ENCODE measurements at regions not wholly inside any gene's neighbourhood (a gene's known extent, or its start where the extent isn't known, plus 50 kb on each side); places are given as distances from the start of the nearest gene placed in this dataset.

- WGBS (ENCODE audit: insufficient coverage, low coverage, missing lambda C conversion rate), result 11% methylated on average over 4 of the region's 4 CpGs
- in situ Hi-C loops (cut with MboI), result no loop called here
Observed at GRCh38 chr6:140893432-140893831, 1239.3 kb upstream of the GJE1 start.

DNA sequence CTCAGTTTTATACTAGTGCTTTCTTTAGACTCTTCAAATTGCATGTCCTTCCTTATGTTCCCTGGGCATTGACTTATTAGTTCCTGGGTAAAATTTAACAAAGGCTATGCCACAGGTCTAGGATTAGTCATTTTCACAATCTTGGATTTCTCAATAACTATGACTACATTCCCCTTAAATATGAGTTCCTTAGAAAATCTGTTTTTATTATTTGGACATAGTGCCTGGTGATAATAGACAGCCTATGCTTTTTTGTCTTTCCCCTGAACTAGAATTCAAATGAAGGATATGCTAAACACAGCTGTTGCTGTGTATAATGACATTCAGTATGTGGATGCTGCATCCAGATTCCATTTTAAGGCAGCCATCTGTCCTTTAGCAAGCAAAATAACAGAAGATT, 1252.8 kb upstream of the GJE1 start:
- Histone ChIP-seq H4K20me1 (replicated peaks; ENCODE audit: control insufficient read depth, insufficient read depth, low read length) (no peaks in the 10 kb centered on the region), H3K36me3 (ENCODE audit: control insufficient read depth, insufficient read depth, low read length) (no peaks in the 10 kb centered on the region), H3K4me2 (ENCODE audit: insufficient read depth, low read length) (no peak overlapping the region), H3K9me1 (ENCODE audit: control insufficient read depth, insufficient read depth, low read length) (no peaks in the 10 kb centered on the region), H3K9ac (ENCODE audit: insufficient read depth in 1 of 2, low read depth in 2 of 2, low read length in 2 of 2) (no peak overlapping the region), H2AFZ (ENCODE audit: low read depth, low read length) (no peak overlapping the region), H3K9me3 (replicated peaks; ENCODE audit: control insufficient read depth, insufficient read depth, low read depth, low read length) (no peaks in the 10 kb centered on the region), H3K27ac (ENCODE audit: extremely low read depth, low read depth, low read length) (no peak overlapping the region), H3K4me3 (no peak overlapping the region), H3K79me2 (ENCODE audit: control insufficient read depth, insufficient read depth, low read length) (no peaks in the 10 kb centered on the region), H3K27me3 (ENCODE audit: control insufficient read depth in 2 of 2, insufficient read depth in 2 of 2, low read length in 2 of 2) (no peaks in the 10 kb centered on the region), H3K4me1 (replicated peaks in 1 of 2; ENCODE audit: control insufficient read depth in 2 of 2, insufficient read depth in 2 of 2, low read length in 2 of 2) (no peaks in the 10 kb centered on the region)
- no TSS peak for BruUV-seq (replicated peaks)
- ChIA-PET CTCF (ENCODE audit: low intra/inter-chr PET ratio) (no interaction called here), POLR2A (no interaction called here)
- in situ Hi-C loops (cut with MboI), result no loop called here
- ATAC-seq, result no peak
- FAIRE-seq, result no peak
- no peak for DNase-seq (ENCODE audit: extremely low read depth in 1 of 4, low spot score in 3 of 4)
- intact Hi-C loops (cut with micrococcal nuclease), result no loop called here
- TF ChIP-seq ZC3H8 (IDR thresholded peaks at IDR 0.05) (no peak), RBM15 (IDR thresholded peaks at IDR 0.05; ENCODE audit: insufficient read depth, low read length) (no peak), SUPT5H (IDR thresholded peaks at IDR 0.05) (no peak), BHLHE40 (IDR thresholded peaks at IDR 0.05; ENCODE audit: low read length) (no peak), IFI16 (CRISPR knock-in tag; IDR thresholded peaks at IDR 0.05) (no peak), MLX (CRISPR knock-in tag; conservative IDR thresholded peaks at IDR 0.05) (no peak), BRF1 (IDR thresholded peaks at IDR 0.05; ENCODE audit: borderline replicate concordance, extremely low read depth, insufficient read length) (no peak), ZBTB33 (CRISPR knock-in tag; IDR thresholded peaks at IDR 0.05) (no peak), E2F3 (CRISPR knock-in tag; IDR thresholded peaks at IDR 0.05) (no peak), EWSR1 (IDR thresholded peaks at IDR 0.05; ENCODE audit: borderline replicate concordance, low read depth, partially characterized antibody) (no peak)

More at GRCh38 chr6:140893432-140893831, 1239.3 kb upstream of the GJE1 start:
- Histone ChIP-seq H3K9me3 (replicated peaks; ENCODE audit: control insufficient read depth, insufficient read depth, low read depth, low read length) (0 out of 2 replicates have a peak, but pooled peaks cover 1% of the 10 kb centered on the region), H3K9me1 (ENCODE audit: control insufficient read depth, insufficient read depth, low read length) (no peaks in the 10 kb centered on the region), H3K36me3 (ENCODE audit: control insufficient read depth, insufficient read depth, low read length) (peaks cover 16% of the 10 kb centered on the region; the same call in 2 of the 3 replicates), H4K20me1 (replicated peaks; ENCODE audit: control insufficient read depth, insufficient read depth, low read length) (no peaks in the 10 kb centered on the region), H2AFZ (ENCODE audit: low read depth, low read length) (no peak overlapping the region), H3K27ac (ENCODE audit: extremely low read depth, low read depth, low read length) (no peak overlapping the region), H3K4me2 (ENCODE audit: insufficient read depth, low read length) (no peak overlapping the region), H3K79me2 (ENCODE audit: control insufficient read depth, insufficient read depth, low read length) (peaks cover 45% of the 10 kb centered on the region), H3K4me1 (replicated peaks in 1 of 2; ENCODE audit: control insufficient read depth in 2 of 2, insufficient read depth in 2 of 2, low read length in 2 of 2) (no peaks in the 10 kb centered on the region), H3K9ac (ENCODE audit: insufficient read depth in 1 of 2, low read depth in 2 of 2, low read length in 2 of 2) (no peak overlapping the region), H3K27me3 (ENCODE audit: control insufficient read depth in 2 of 2, insufficient read depth in 2 of 2, low read length in 2 of 2) (no peaks in the 10 kb centered on the region), H3K4me3 (no peak overlapping the region)
- TF ChIP-seq ZNF507 (tag; conservative IDR thresholded peaks at IDR 0.05) (no peak), ZNF384 (IDR thresholded peaks at IDR 0.05; ENCODE audit: low read depth, low read length) (no peak), POLR2B (IDR thresholded peaks at IDR 0.05; ENCODE audit: low read depth, partially characterized antibody) (no peak), HOXB6 (CRISPR knock-in tag; IDR thresholded peaks at IDR 0.05; ENCODE audit: borderline replicate concordance) (no peak), HNRNPH1 (optimal IDR thresholded peaks at IDR 0.05; ENCODE audit: low read depth, low read length) (no peak), DACH1 (IDR thresholded peaks at IDR 0.05; ENCODE audit: partially characterized antibody) (no peak), DDX20 (tag; IDR thresholded peaks at IDR 0.05; ENCODE audit: low read depth) (no peak)
- TF ChIP-seq, protein P1, sequence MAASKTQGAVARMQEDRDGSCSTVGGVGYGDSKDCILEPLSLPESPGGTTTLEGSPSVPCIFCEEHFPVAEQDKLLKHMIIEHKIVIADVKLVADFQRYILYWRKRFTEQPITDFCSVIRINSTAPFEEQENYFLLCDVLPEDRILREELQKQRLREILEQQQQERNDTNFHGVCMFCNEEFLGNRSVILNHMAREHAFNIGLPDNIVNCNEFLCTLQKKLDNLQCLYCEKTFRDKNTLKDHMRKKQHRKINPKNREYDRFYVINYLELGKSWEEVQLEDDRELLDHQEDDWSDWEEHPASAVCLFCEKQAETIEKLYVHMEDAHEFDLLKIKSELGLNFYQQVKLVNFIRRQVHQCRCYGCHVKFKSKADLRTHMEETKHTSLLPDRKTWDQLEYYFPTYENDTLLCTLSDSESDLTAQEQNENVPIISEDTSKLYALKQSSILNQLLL (CRISPR knock-in tag; IDR thresholded peaks at IDR 0.05; ENCODE audit: borderline replicate concordance), result no peak
- BruUV-seq (replicated peaks), result no TSS peak
- POLR2A ChIA-PET, result interaction anchor here (0.5 kb wide), 1 partner anchor 536 kb away, joined by 3 read pairs; no protein-coding TSS in a partner anchor
- intact Hi-C loops (cut with micrococcal nuclease), result no loop called here
- FAIRE-seq (no peak), ATAC-seq (no peak), DNase-seq (ENCODE audit: extremely low read depth in 1 of 4, low spot score in 3 of 4) (no peak)
- CTCF ChIA-PET (ENCODE audit: low intra/inter-chr PET ratio), result no interaction called here

Data from K562 (cell line).